ENCODE measurements at regions not wholly inside any gene's neighbourhood (a gene's known extent, or its start where the extent isn't known, plus 50 kb on each side); places are given as distances from the start of the nearest gene placed in this dataset.
"Not testable (repeated sequence)": the region's sequence is repeated elsewhere in the genome, so short reads cannot be mapped to it uniquely, and the experiment has no call there.

DNA sequence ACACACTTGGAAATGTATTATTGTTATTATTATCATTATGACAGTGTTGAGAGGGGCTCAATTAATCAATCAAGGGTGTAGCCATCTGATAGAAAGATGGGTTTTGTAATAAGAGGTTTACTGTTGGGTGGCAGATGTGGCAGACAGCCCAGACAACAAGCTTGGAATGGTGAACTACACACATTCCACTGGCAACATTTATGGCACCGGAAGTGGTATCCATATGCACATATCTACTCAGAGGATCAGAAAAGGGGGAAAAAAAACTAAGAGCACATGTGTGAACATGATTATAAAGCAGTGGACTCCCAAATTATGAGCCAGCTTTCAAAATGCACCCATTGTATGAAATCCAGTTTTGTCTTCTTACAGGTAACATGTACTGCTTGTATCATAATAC is 125.9 kb upstream of the ARX start:
- DNase-seq (ENCODE audit: low read depth) = no peak

- no peak for DNase-seq (ENCODE audit: low read depth)
Observed at GRCh38 chrX:25131055-25131454, 115.3 kb upstream of the ARX start.

DNA sequence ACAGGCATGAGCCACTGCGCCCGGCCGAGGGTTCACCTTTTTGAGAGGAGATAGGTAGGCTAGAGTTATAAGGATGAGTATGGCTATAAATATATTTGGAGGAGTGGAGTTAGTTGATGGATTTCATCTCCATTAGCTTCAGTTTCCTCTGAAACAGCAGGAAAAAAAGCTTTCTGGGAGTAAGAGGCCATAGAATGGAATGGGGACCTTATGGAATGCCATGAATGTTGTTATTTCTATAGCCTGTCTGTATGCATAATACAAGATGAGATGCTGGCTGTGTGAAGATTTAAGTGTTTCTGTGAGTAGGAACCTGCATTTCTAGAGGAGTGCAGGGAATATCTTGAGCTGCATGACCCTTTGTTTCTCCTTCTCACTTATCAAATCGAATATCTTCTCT is 114.9 kb upstream of the ARX start:
- no peak for DNase-seq (ENCODE audit: low read depth)

DNA sequence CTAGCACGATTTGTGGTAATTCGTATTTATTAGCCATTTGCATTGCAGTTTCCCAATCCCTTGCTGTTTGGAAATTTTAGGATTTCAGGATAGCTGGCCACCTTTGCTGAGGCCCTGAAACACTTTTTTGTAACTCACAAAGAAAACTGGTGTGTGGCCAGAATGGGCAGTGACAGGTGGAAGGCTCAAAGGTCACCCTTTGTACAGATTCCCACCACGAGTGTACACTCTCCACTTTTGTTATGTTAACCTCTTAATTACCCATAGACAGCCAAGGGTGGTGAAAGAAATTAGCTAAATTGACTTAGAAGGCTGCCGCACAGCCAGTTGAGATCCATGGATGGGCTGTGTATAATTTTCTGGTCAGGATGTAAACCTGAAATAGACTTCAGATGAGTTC is 109.7 kb upstream of the ARX start:
- DNase-seq (ENCODE audit: low read depth) = no peak

DNA sequence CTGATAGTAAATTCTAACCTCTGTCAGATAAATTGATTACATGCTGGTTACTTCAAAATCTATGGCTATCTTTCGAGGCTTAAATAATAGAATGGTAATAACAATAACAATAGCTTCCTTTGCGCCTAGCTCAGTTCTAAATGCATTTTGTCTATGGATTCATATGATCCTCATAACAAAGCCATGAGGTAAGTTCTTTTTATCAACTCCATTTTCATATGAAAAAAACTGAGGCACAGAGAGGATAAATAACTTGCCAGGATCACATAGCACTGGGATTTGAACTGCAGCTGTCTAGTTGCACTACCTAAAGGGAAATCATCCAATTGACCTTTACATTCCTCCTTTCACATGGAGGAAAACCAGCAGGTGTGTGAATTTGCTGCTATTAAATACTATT is 108.6 kb upstream of the ARX start:
- no peak for DNase-seq (ENCODE audit: low read depth)

DNA sequence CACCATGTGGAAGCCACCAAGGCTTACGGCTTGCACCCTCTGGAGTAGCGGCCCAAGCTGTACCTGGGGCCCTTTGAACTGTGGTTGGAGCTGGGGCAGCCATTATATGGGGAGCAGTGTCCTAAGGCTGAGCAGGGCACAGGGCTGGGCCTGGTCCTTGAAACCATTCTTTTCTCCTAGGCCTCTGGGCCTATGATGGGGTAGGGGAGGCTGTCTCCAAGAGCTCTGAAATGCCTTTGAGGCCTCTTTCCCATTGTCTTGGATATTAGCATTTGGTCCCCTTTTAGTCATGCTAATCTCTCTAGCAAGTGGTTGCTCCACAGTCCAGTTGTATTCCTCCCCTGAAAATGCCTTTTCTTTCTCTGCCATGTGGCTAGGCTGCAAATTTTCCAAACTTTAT is 96.4 kb upstream of the ARX start:
- DNase-seq (ENCODE audit: low read depth) = no peak

DNA sequence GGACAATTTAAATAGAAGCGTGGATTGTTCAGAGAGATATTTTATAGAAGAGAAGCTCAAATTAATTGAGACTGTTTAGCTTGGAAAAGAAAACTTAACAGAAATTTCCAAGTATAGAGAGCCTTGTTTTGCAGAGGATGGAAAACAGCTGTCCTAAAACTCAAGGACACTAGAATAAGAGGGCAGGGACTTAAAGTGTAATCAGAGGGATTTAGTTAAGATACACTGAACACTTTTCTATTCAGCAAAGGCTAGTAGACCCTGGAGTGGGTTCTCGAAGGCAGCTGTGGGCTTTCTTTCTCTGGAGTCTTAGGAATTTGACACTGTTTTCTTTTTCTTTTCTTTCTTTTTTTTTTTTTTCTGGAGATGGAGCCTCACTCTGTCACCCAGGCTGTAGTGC is 92.7 kb upstream of the ARX start:
- DNase-seq (ENCODE audit: low read depth) = no peak

- DNase-seq (ENCODE audit: low read depth) = no peak
Observed at GRCh38 chrX:25105221-25105620, 89.5 kb upstream of the ARX start.

- no peak for DNase-seq (ENCODE audit: low read depth)
Observed at GRCh38 chrX:25096522-25097045, 80.8 kb upstream of the ARX start.

DNA sequence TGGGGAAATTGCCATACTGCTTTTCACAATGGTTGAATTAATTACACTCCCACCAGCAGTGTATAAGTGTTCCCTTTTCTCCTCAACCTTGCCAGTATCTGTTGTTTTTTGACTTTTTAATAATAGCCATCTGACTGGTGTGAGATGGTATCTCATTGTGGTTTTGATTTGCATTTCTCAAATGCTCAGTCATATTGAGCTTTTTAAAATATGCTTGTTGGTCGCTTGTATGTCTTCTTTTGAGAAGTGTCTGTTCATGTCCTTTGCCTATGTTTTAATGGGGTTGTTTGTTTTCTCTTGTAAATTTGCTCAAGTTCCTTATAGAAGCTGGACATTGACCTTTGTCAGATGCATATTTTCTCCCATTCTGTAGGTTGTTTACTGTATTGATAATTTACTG is 75.4 kb upstream of the ARX start:
- not testable (repeated sequence) for DNase-seq (ENCODE audit: low read depth)

- DNase-seq (ENCODE audit: low read depth) = no peak
Observed at GRCh38 chrX:25084446-25084845, 68.7 kb upstream of the ARX start.

DNA sequence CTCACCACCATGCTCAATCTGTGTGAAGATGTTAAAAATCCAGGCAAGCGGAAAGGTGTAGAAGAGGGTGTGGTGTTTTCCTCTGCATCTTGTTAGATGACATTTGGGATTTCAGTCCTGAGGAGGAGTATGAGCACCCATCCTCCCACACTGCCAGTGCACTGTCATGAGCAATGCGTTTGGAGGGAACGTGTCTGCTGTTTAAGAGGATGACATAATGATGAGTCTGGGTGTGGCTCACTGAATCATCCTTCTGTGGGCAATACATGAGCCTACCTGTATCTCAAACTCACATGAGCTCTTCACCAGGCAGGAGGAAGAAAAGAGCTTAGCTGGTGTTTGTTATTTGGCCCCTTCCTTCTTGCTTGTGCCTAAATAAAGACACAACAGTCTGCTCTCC is 67.9 kb upstream of the ARX start:
- DNase-seq (ENCODE audit: low read depth) = no peak

DNA sequence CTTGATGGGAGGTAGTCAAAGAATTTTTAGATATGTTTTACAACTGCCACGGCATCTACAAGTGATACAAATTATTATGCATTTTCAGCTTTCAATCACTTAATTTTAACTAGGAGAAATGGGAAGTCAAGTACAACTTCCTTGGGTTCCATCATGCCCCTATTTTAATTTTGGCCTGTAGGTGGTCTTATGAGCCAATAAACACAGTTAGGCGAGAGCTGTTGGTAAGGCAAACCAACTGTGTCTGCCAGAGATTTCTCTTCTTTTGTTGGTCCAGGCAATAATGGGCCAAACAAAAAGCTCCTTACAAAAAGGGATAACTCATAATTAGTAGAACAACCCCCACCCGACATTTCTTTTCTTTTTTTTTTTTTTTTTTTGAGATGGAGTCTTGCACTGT is 63.3 kb upstream of the ARX start:
- DNase-seq (ENCODE audit: low read depth) = no peak

- DNase-seq (ENCODE audit: low read depth) = no peak
Observed at GRCh38 chrX:25076941-25077500, 61.3 kb upstream of the ARX start.

- DNase-seq (ENCODE audit: low read depth) = no peak
Observed at GRCh38 chrX:25072247-25072646, 56.5 kb upstream of the ARX start.

DNA sequence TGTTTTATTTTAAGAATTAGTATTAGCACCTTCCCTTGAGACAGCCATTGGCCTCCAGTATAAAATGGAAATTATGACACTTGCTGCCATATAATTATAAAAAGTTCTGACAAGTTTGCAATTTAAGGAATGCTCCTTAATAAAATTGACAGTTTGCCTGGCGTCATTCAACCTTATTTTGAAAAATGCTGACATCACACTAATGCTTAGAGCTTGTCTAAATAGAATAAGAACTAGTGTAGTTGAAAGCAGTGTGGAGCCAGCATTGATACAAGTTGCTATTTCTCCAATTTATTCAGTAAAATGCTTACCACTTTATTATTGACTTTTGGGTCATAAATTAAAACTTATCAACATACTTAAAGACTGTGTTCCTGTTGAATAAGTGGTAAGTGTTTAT is 54.3 kb upstream of the ARX start:
- DNase-seq (ENCODE audit: low read depth) = no peak

DNA sequence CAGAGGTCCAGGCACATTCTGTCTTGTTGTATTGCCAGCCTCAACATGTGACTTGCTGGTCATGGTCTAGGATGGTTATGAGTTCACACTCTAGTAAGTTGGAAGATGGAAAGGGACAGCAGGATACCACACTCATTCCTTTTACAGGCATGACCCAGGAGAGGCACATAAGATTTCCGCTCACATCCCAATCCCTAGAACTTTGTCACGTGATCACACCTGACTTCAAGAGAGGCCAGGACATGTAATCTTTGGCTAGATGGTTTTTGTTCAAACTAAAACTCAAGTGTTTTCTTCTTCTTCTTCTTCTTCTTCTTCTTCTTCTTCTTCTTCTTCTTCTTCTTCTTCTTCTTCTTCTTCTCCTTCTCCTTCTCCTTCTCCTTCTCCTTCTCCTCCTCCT is 53.4 kb upstream of the ARX start:
- DNase-seq (ENCODE audit: low read depth) = no peak

GRCh38 chrX:25068340-25068739 is 52.6 kb upstream of the ARX start:
- no peak for DNase-seq (ENCODE audit: low read depth)

DNA sequence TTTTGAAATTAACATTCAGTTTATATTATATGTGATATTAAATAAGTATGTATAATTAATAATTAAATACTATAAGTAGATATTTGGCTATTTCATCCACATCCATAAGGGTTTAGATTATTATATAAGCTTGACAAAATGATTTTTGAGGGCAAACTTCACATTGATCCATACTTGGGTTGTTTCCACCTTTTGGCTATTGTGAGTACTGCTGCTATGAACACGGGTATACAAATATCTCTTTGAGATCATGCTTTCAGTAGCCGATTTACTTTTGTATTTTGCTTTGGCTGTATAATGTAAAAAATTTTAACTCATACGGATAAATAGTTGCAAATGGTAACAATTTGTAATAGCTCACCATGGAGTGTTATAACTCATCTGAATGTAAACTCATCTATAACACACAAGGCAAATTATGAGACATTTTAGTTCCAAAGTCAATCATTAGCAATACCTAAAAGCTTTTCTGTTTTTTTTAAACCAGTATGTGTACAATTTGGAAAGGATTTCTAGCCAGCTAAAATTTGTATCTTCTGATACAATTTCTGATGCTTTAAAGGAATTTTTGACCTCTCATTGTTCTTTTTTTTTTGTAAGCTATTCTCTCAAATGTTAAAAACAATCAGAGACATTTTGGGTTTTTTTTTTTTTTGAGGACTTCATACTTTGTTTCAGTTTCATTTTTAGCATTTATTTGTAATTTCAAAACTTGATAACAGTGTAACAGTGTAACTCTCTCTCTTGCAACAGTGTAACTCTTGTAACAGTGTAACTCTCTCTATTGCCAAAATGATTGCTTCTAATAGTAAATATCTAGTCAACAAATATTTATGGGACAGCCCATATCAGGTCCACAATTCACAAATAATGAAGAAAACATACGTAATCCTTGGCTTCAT is 51.8 kb upstream of the ARX start:
- DNase-seq (ENCODE audit: low read depth) = no peak

DNA sequence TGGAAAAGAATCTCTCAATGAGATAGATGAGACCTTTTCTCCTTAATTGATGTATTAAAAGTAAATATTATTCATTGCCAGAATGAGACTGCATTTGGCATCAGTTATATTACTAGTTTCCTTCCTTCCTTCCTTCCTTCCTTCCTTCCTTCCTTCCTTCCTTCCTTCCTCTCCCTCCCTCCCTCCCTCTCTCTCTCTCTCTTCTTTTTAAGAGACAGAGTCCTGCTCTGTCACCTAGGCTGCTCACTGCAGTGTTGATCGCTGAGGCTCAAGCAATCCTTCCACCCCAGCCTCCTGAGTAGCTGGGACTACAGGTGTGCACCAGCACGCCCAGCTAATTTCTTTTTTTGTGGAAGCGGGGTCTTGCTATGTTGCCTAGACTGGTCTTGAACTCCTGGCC is 50.4 kb upstream of the ARX start:
- no peak for DNase-seq (ENCODE audit: low read depth)
